GM21367 (cell line): ENCODE measurements at regions not wholly inside any gene's neighbourhood (a gene's known extent, or its start where the extent isn't known, plus 50 kb on each side); places are given as distances from the start of the nearest gene placed in this dataset.
A peak's percentile ranks its signal among the peaks of the same experiment; 100 is the strongest.
"Not testable (repeated sequence)": the region's sequence is repeated elsewhere in the genome, so short reads cannot be mapped to it uniquely, and the experiment has no call there.

Source experiments
- ATAC-seq: cut with Tn5 transposase; IDR thresholded peaks from one replicate; pipeline ENCODE4 v1.9.1; 2021; ENCODE audit not compliant: unreplicated experiment

GRCh38 chr6:25112322-25112773 lies 166.8 kb upstream of the CARMIL1 start:
- no peak for ATAC-seq

GRCh38 chr6:25113436-25113835 lies 165.7 kb upstream of the CARMIL1 start:
- ATAC-seq, result no peak

GRCh38 chr6:25118038-25118437 lies 161.1 kb upstream of the CARMIL1 start:
- ATAC-seq, result no peak

- ATAC-seq, result no peak
These were observed 158.0 kb upstream of the CARMIL1 start for GRCh38 chr6:25121186-25121585.

- ATAC-seq, result no peak
These were observed 157.2 kb upstream of the CARMIL1 start for GRCh38 chr6:25122001-25122400.

- no peak for ATAC-seq
These were observed 156.4 kb upstream of the CARMIL1 start for GRCh38 chr6:25122622-25123237.

- no peak for ATAC-seq
These were observed 154.9 kb upstream of the CARMIL1 start for GRCh38 chr6:25124216-25124715.

GRCh38 chr6:25125736-25126135 lies 153.4 kb upstream of the CARMIL1 start:
- ATAC-seq, result no peak

GRCh38 chr6:25127076-25127837 lies 151.9 kb upstream of the CARMIL1 start:
- no peak for ATAC-seq

- no peak for ATAC-seq
These were observed 148.7 kb upstream of the CARMIL1 start for GRCh38 chr6:25130518-25130917.

GRCh38 chr6:25132934-25133333 lies 146.2 kb upstream of the CARMIL1 start:
- ATAC-seq, result no peak

GRCh38 chr6:25133568-25133967 lies 145.6 kb upstream of the CARMIL1 start:
- no peak for ATAC-seq

- no peak for ATAC-seq
These were observed 142.3 kb upstream of the CARMIL1 start for GRCh38 chr6:25136854-25137253.

GRCh38 chr6:25137480-25137879 lies 141.7 kb upstream of the CARMIL1 start:
- ATAC-seq, result no peak

GRCh38 chr6:25137916-25138232 lies 141.3 kb upstream of the CARMIL1 start:
- peak; percentile 39 for ATAC-seq

GRCh38 chr6:25138233-25138933 lies 140.8 kb upstream of the CARMIL1 start:
- peak; percentile 91 for ATAC-seq

- ATAC-seq, result no peak
These were observed 140.2 kb upstream of the CARMIL1 start for GRCh38 chr6:25138934-25139415.

- not testable (repeated sequence) for ATAC-seq
These were observed 139.6 kb upstream of the CARMIL1 start for GRCh38 chr6:25139608-25140007.

GRCh38 chr6:25142506-25142905 lies 136.7 kb upstream of the CARMIL1 start:
- ATAC-seq, result no peak

GRCh38 chr6:25144919-25145318 lies 134.3 kb upstream of the CARMIL1 start:
- ATAC-seq, result no peak

GRCh38 chr6:25147223-25147622 lies 132.0 kb upstream of the CARMIL1 start:
- ATAC-seq, result peak; percentile 97

GRCh38 chr6:25150031-25150430 lies 129.1 kb upstream of the CARMIL1 start:
- no peak for ATAC-seq
